Keratinocyte (primary cell): ENCODE measurements at regions not wholly inside any gene's neighbourhood (a gene's known extent, or its start where the extent isn't known, plus 50 kb on each side); places are given as distances from the start of the nearest gene placed in this dataset.

Source experiments
- EZH2 ChIP-seq: IDR thresholded peaks from one replicate; pipeline ENCODE4 v1.6.1; 2012; ENCODE audit warnings: inconsistent platforms, mild to moderate bottlenecking, low read length, moderate library complexity
- TF ChIP-seq, protein P1 (sequence below), 3 experiments: IDR thresholded peaks in 1 of 3; conservative IDR thresholded peaks in 1 of 3; optimal IDR thresholded peaks in 1 of 3; 2 replicates in 2 of 3; 3 replicates in 1 of 3; pipeline versions ENCODE3 to v1.5.1; 2011; ENCODE audit warnings: low read length in 3 of 3, mild to moderate bottlenecking in 3 of 3, moderate library complexity in 2 of 3, control low read depth in 1 of 3, inconsistent platforms in 1 of 3; ENCODE audit not compliant: insufficient read depth in 2 of 3; ENCODE audit errors: extremely low read depth in 1 of 3

DNA sequence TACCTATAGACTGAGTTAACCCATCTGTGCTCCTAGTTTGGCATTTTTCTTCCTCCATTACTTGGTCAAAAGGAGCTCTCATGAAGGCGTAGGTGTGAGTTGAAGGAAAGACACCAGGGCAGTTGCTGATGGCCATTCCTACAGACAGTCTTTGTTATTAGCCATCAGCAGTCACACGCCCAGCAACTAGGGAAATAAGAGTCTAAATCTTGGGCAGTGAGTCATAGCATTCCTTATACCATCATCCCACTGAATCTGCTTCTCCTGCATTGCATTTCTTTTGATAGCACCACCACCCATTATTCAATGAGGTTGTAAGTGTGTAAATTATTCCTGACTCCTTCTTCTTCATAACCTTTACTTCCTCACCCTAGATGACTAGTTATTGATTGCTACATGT lies 150.9 kb upstream of the IGF1 start:
- TF ChIP-seq EZH2: no peak
- TF ChIP-seq, protein P1, sequence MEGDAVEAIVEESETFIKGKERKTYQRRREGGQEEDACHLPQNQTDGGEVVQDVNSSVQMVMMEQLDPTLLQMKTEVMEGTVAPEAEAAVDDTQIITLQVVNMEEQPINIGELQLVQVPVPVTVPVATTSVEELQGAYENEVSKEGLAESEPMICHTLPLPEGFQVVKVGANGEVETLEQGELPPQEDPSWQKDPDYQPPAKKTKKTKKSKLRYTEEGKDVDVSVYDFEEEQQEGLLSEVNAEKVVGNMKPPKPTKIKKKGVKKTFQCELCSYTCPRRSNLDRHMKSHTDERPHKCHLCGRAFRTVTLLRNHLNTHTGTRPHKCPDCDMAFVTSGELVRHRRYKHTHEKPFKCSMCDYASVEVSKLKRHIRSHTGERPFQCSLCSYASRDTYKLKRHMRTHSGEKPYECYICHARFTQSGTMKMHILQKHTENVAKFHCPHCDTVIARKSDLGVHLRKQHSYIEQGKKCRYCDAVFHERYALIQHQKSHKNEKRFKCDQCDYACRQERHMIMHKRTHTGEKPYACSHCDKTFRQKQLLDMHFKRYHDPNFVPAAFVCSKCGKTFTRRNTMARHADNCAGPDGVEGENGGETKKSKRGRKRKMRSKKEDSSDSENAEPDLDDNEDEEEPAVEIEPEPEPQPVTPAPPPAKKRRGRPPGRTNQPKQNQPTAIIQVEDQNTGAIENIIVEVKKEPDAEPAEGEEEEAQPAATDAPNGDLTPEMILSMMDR (optimal IDR thresholded peaks at IDR 0.05 in 1 of 3, IDR thresholded peaks at IDR 0.05 in 1 of 3, conservative IDR thresholded peaks at IDR 0.05 in 1 of 3; ENCODE audit: extremely low read depth in 1 of 3, insufficient read depth in 2 of 3, low read length in 3 of 3): no peak
